WTC11 (cell line): ENCODE measurements at regions not wholly inside any gene's neighbourhood (a gene's known extent, or its start where the extent isn't known, plus 50 kb on each side); places are given as distances from the start of the nearest gene placed in this dataset.

ENCODE experiments used
- ATAC-seq: fragments of 200-7000 bp; cut with Tn5 transposase; 2 replicates; pipeline ENCODE4 v1.10.0; 2021; ENCODE audit warnings: mild to moderate bottlenecking, moderate library complexity
- CTCF ChIA-PET: fragments of 300-600 bp; sonication (Branson Sonifier 250); formaldehyde crosslinking; loops from one replicate; lab custom pipeline; 2021; ENCODE audit warnings: antibody characterized with exemption; lab: Charles Lee
- POLR2A ChIA-PET: fragments of 350-600 bp; sonication (Branson Sonifier 250); formaldehyde crosslinking; loops from one replicate; lab custom pipeline; 2021; ENCODE audit warnings: antibody characterized with exemption; lab: Charles Lee
- DNase-seq: peaks from one replicate; pipeline ENCODE4 v3.0.0; 2021; ENCODE audit warnings: low spot score
- H3K27ac Mint-ChIP-seq: 2 replicates; pipeline ENCODE4 v1.8.0; 2021; ENCODE audit warnings: mixed read lengths
- H3K27me3 Mint-ChIP-seq: 2 replicates; pipeline ENCODE4 v1.8.0; 2021; ENCODE audit warnings: low read depth, mild to moderate bottlenecking, moderate library complexity, mixed read lengths
- H3K36me3 Mint-ChIP-seq: 2 replicates; pipeline ENCODE4 v1.8.0; 2021; ENCODE audit warnings: mixed read lengths
- H3K4me1 Mint-ChIP-seq: 2 replicates; pipeline ENCODE4 v1.8.0; 2022; ENCODE audit warnings: mixed read lengths
- H3K4me3 Mint-ChIP-seq: 2 replicates; pipeline ENCODE4 v1.8.0; 2021; ENCODE audit warnings: mild to moderate bottlenecking, moderate library complexity, mixed read lengths
- H3K9me3 Mint-ChIP-seq: 2 replicates; pipeline ENCODE4 v1.8.0; 2021; ENCODE audit warnings: mixed read lengths
- CBFB ChIP-seq: sonication (generic); formaldehyde crosslinking; IDR thresholded peaks from 2 replicates; pipeline ENCODE4 v1.8.1; 2022; ENCODE audit warnings: mild to moderate bottlenecking, low read depth, missing genetic modification reagents
- CREB1 ChIP-seq: sonication (generic); formaldehyde crosslinking; IDR thresholded peaks from 2 replicates; pipeline ENCODE4 v1.8.0; 2023; ENCODE audit warnings: mild to moderate bottlenecking, missing genetic modification reagents
- EMX1 ChIP-seq: fragments of 250-450 bp; sonication (Bioruptor Pico); IDR thresholded peaks from 2 replicates; pipeline ENCODE4 v1.8.0; 2021; ENCODE audit warnings: mild to moderate bottlenecking
- FOXP1 ChIP-seq: sonication (generic); formaldehyde crosslinking; IDR thresholded peaks from 2 replicates; pipeline ENCODE4 v1.8.0; 2022; ENCODE audit warnings: missing genetic modification reagents, mild to moderate bottlenecking, moderate library complexity, borderline replicate concordance
- SOX15 ChIP-seq: fragments of 250-450 bp; sonication (Bioruptor Pico); IDR thresholded peaks from 2 replicates; pipeline ENCODE4 v1.9.0; 2021; ENCODE audit warnings: mild to moderate bottlenecking
- TP53 ChIP-seq: sonication (generic); formaldehyde crosslinking; IDR thresholded peaks from 2 replicates; pipeline ENCODE4 v1.8.1; 2023; ENCODE audit warnings: mild to moderate bottlenecking, missing genetic modification reagents
- ZNF263 ChIP-seq: sonication (generic); formaldehyde crosslinking; IDR thresholded peaks from 2 replicates; pipeline ENCODE4 v1.8.1; 2022; ENCODE audit warnings: low read depth, mild to moderate bottlenecking, moderate library complexity, missing genetic modification reagents
- TF ChIP-seq, protein P1 (sequence below): sonication (generic); formaldehyde crosslinking; IDR thresholded peaks from 2 replicates; pipeline ENCODE4 v1.8.1; 2022; ENCODE audit warnings: mild to moderate bottlenecking, moderate library complexity, missing genetic modification reagents
- TF ChIP-seq, protein P2 (sequence below): fragments of 250-450 bp; sonication (Bioruptor Pico); IDR thresholded peaks from 2 replicates; pipeline ENCODE4 v1.9.0; 2021; ENCODE audit warnings: mild to moderate bottlenecking
- TF ChIP-seq, protein P3 (sequence below): sonication (generic); formaldehyde crosslinking; IDR thresholded peaks from 2 replicates; pipeline ENCODE4 v1.8.1; 2022; ENCODE audit warnings: missing genetic modification reagents, borderline replicate concordance
- TF ChIP-seq, protein P4 (sequence below): sonication (generic); formaldehyde crosslinking; IDR thresholded peaks from 2 replicates; pipeline ENCODE4 v1.8.0; 2023; ENCODE audit warnings: missing genetic modification reagents, mild to moderate bottlenecking, borderline replicate concordance
- TF ChIP-seq, protein P5 (sequence below): fragments of 250-450 bp; sonication (Bioruptor Pico); IDR thresholded peaks from 2 replicates; pipeline ENCODE4 v1.9.0; 2021; ENCODE audit warnings: mild to moderate bottlenecking
- TF ChIP-seq, protein P6 (sequence below): sonication (generic); formaldehyde crosslinking; IDR thresholded peaks from 2 replicates; pipeline ENCODE4 v1.8.1; 2023; ENCODE audit warnings: mild to moderate bottlenecking, moderate library complexity, missing genetic modification reagents
- TF ChIP-seq, protein P7 (sequence below): sonication (generic); formaldehyde crosslinking; IDR thresholded peaks from 2 replicates; pipeline ENCODE4 v1.8.1; 2022; ENCODE audit warnings: low read depth, missing genetic modification reagents, borderline replicate concordance
- TF ChIP-seq, protein P8 (sequence below): fragments of 250-450 bp; sonication (Bioruptor Pico); IDR thresholded peaks from 2 replicates; pipeline ENCODE4 v2.1.2; 2022; ENCODE audit warnings: mild to moderate bottlenecking, moderate library complexity
- TF ChIP-seq, protein P9 (sequence below): sonication (generic); formaldehyde crosslinking; IDR thresholded peaks from 2 replicates; pipeline ENCODE4 v1.8.0; 2022; ENCODE audit warnings: mild to moderate bottlenecking, missing genetic modification reagents
- TF ChIP-seq, protein P10 (sequence below): sonication (generic); formaldehyde crosslinking; IDR thresholded peaks from 2 replicates; pipeline ENCODE4 v1.8.0; 2022; ENCODE audit warnings: mild to moderate bottlenecking, missing genetic modification reagents

DNA sequence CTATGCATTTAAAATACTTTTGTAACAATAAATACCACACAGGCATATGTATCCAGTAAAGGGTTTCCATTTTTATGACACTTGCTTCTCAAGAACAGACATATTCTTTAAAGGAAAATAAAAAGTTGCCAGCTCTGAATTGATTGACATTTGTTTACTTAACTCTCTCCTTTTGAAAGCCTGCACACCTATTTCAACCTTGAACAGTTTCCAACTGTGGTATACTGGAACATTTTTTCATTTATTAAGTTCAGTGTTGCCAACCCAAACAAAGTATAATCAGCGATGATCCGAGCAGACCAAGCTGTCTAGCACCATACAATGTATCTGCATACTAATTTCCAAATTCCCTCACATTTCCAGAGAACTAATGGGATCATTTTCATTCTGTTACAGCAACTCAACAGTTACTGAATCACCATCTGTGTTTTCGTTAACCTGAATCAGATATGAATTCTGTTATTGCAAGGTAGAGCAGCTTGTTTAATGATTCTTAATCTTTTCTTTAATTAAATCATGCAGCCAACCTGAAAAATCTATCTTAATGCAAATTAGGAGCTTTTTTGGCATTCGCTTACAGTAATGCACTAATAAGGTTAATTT is 725.5 kb upstream of the ZEB2 start (continued):
- no peak for TF ChIP-seq SOX15
- no peak for TF ChIP-seq EMX1 (CRISPR knock-in tag)
- TF ChIP-seq, protein P1, sequence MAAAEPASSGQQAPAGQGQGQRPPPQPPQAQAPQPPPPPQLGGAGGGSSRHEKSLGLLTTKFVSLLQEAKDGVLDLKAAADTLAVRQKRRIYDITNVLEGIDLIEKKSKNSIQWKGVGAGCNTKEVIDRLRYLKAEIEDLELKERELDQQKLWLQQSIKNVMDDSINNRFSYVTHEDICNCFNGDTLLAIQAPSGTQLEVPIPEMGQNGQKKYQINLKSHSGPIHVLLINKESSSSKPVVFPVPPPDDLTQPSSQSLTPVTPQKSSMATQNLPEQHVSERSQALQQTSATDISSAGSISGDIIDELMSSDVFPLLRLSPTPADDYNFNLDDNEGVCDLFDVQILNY (CRISPR knock-in tag), result no peak
- TF ChIP-seq, protein P2, sequence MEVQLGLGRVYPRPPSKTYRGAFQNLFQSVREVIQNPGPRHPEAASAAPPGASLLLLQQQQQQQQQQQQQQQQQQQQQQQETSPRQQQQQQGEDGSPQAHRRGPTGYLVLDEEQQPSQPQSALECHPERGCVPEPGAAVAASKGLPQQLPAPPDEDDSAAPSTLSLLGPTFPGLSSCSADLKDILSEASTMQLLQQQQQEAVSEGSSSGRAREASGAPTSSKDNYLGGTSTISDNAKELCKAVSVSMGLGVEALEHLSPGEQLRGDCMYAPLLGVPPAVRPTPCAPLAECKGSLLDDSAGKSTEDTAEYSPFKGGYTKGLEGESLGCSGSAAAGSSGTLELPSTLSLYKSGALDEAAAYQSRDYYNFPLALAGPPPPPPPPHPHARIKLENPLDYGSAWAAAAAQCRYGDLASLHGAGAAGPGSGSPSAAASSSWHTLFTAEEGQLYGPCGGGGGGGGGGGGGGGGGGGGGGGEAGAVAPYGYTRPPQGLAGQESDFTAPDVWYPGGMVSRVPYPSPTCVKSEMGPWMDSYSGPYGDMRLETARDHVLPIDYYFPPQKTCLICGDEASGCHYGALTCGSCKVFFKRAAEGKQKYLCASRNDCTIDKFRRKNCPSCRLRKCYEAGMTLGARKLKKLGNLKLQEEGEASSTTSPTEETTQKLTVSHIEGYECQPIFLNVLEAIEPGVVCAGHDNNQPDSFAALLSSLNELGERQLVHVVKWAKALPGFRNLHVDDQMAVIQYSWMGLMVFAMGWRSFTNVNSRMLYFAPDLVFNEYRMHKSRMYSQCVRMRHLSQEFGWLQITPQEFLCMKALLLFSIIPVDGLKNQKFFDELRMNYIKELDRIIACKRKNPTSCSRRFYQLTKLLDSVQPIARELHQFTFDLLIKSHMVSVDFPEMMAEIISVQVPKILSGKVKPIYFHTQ (CRISPR knock-in tag), result no peak
- TF ChIP-seq, protein P3, sequence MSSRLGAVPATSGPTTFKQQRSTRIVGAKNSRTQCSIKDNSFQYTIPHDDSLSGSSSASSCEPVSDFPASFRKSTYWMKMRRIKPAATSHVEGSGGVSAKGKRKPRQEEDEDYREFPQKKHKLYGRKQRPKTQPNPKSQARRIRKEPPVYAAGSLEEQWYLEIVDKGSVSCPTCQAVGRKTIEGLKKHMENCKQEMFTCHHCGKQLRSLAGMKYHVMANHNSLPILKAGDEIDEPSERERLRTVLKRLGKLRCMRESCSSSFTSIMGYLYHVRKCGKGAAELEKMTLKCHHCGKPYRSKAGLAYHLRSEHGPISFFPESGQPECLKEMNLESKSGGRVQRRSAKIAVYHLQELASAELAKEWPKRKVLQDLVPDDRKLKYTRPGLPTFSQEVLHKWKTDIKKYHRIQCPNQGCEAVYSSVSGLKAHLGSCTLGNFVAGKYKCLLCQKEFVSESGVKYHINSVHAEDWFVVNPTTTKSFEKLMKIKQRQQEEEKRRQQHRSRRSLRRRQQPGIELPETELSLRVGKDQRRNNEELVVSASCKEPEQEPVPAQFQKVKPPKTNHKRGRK, result no peak
- TF ChIP-seq, protein P4, sequence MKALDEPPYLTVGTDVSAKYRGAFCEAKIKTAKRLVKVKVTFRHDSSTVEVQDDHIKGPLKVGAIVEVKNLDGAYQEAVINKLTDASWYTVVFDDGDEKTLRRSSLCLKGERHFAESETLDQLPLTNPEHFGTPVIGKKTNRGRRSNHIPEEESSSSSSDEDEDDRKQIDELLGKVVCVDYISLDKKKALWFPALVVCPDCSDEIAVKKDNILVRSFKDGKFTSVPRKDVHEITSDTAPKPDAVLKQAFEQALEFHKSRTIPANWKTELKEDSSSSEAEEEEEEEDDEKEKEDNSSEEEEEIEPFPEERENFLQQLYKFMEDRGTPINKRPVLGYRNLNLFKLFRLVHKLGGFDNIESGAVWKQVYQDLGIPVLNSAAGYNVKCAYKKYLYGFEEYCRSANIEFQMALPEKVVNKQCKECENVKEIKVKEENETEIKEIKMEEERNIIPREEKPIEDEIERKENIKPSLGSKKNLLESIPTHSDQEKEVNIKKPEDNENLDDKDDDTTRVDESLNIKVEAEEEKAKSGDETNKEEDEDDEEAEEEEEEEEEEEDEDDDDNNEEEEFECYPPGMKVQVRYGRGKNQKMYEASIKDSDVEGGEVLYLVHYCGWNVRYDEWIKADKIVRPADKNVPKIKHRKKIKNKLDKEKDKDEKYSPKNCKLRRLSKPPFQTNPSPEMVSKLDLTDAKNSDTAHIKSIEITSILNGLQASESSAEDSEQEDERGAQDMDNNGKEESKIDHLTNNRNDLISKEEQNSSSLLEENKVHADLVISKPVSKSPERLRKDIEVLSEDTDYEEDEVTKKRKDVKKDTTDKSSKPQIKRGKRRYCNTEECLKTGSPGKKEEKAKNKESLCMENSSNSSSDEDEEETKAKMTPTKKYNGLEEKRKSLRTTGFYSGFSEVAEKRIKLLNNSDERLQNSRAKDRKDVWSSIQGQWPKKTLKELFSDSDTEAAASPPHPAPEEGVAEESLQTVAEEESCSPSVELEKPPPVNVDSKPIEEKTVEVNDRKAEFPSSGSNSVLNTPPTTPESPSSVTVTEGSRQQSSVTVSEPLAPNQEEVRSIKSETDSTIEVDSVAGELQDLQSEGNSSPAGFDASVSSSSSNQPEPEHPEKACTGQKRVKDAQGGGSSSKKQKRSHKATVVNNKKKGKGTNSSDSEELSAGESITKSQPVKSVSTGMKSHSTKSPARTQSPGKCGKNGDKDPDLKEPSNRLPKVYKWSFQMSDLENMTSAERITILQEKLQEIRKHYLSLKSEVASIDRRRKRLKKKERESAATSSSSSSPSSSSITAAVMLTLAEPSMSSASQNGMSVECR (CRISPR knock-in tag), result no peak
- TF ChIP-seq CREB1, result no peak
- TF ChIP-seq, protein P5, sequence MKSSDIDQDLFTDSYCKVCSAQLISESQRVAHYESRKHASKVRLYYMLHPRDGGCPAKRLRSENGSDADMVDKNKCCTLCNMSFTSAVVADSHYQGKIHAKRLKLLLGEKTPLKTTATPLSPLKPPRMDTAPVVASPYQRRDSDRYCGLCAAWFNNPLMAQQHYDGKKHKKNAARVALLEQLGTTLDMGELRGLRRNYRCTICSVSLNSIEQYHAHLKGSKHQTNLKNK, result no peak
- no peak for TF ChIP-seq CBFB (CRISPR knock-in tag)
- TF ChIP-seq, protein P6, sequence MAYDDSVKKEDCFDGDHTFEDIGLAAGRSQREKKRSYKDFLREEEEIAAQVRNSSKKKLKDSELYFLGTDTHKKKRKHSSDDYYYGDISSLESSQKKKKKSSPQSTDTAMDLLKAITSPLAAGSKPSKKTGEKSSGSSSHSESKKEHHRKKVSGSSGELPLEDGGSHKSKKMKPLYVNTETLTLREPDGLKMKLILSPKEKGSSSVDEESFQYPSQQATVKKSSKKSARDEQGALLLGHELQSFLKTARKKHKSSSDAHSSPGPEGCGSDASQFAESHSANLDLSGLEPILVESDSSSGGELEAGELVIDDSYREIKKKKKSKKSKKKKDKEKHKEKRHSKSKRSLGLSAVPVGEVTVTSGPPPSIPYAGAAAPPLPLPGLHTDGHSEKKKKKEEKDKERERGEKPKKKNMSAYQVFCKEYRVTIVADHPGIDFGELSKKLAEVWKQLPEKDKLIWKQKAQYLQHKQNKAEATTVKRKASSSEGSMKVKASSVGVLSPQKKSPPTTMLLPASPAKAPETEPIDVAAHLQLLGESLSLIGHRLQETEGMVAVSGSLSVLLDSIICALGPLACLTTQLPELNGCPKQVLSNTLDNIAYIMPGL (CRISPR knock-in tag), result no peak

DNA sequence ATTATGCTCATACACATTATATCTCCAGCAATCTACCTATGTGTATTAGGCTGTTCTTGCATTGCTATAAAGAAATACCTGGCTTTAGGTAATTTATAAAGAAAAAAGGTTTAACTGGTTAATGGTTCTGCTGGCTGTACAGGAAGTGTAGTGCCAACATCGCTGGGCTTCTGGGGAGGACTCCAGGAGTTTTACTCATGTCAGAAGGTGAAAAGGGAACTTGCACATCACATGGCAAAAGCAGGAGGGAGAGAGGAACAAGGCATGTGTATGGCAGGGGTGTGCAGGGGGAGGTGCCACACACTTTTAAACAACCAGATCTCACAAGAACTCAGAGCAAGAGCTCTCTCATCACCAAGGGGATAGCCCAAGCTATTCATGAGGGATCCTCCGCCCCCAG is 715.4 kb upstream of the ZEB2 start:
- DNase-seq (no peak), ATAC-seq (no peak; the same call in 1 of the 2 replicates)
- Mint-ChIP-seq H3K9me3 (no peaks in the 10 kb centered on the region), H3K36me3 (no peaks in the 10 kb centered on the region), H3K4me3 (no peak overlapping the region), H3K27ac (no peak overlapping the region), H3K27me3 (no peaks in the 10 kb centered on the region), H3K4me1 (peaks cover 22% of the 10 kb centered on the region)
- POLR2A ChIA-PET, result no interaction called here
- CTCF ChIA-PET, result no interaction called here
- TF ChIP-seq, protein P7, sequence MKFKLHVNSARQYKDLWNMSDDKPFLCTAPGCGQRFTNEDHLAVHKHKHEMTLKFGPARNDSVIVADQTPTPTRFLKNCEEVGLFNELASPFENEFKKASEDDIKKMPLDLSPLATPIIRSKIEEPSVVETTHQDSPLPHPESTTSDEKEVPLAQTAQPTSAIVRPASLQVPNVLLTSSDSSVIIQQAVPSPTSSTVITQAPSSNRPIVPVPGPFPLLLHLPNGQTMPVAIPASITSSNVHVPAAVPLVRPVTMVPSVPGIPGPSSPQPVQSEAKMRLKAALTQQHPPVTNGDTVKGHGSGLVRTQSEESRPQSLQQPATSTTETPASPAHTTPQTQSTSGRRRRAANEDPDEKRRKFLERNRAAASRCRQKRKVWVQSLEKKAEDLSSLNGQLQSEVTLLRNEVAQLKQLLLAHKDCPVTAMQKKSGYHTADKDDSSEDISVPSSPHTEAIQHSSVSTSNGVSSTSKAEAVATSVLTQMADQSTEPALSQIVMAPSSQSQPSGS (CRISPR knock-in tag), result no peak
- TF ChIP-seq, protein P8, sequence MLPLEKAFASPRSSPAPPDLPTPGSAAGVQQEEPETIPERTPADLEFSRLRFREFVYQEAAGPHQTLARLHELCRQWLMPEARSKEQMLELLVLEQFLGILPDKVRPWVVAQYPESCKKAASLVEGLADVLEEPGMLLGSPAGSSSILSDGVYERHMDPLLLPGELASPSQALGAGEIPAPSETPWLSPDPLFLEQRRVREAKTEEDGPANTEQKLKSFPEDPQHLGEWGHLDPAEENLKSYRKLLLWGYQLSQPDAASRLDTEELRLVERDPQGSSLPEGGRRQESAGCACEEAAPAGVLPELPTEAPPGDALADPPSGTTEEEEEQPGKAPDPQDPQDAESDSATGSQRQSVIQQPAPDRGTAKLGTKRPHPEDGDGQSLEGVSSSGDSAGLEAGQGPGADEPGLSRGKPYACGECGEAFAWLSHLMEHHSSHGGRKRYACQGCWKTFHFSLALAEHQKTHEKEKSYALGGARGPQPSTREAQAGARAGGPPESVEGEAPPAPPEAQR, result no peak
- TF ChIP-seq ZNF263 (CRISPR knock-in tag), result no peak
- TF ChIP-seq, protein P9, sequence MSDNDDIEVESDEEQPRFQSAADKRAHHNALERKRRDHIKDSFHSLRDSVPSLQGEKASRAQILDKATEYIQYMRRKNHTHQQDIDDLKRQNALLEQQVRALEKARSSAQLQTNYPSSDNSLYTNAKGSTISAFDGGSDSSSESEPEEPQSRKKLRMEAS, result no peak
- TF ChIP-seq, protein P10, sequence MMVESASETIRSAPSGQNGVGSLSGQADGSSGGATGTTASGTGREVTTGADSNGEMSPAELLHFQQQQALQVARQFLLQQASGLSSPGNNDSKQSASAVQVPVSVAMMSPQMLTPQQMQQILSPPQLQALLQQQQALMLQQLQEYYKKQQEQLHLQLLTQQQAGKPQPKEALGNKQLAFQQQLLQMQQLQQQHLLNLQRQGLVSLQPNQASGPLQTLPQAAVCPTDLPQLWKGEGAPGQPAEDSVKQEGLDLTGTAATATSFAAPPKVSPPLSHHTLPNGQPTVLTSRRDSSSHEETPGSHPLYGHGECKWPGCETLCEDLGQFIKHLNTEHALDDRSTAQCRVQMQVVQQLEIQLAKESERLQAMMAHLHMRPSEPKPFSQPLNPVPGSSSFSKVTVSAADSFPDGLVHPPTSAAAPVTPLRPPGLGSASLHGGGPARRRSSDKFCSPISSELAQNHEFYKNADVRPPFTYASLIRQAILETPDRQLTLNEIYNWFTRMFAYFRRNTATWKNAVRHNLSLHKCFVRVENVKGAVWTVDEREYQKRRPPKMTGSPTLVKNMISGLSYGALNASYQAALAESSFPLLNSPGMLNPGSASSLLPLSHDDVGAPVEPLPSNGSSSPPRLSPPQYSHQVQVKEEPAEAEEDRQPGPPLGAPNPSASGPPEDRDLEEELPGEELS (CRISPR knock-in tag), result no peak
- no peak for TF ChIP-seq FOXP1
- no peak for TF ChIP-seq TP53 (CRISPR knock-in tag)
